Progenitor cell of endocrine pancreas (in vitro differentiated cells): ENCODE measurements at regions not wholly inside any gene's neighbourhood (a gene's known extent, or its start where the extent isn't known, plus 50 kb on each side); places are given as distances from the start of the nearest gene placed in this dataset.

Experiments
- DNase-seq: peaks from one replicate; pipeline ENCODE4 v3.0.0; 2021; ENCODE audit warnings: low spot score; ENCODE audit not compliant: unreplicated experiment
- H3K27ac Mint-ChIP-seq: 2 replicates; pipeline ENCODE4 v1.8.0; 2021; ENCODE audit warnings: mild to moderate bottlenecking, moderate library complexity, mixed read lengths
- H3K27me3 Mint-ChIP-seq: 2 replicates; pipeline ENCODE4 v1.8.0; 2021; ENCODE audit warnings: mixed read lengths
- H3K36me3 Mint-ChIP-seq: 2 replicates; pipeline ENCODE4 v1.8.0; 2022; ENCODE audit warnings: mixed read lengths; ENCODE audit not compliant: insufficient read depth
- H3K4me1 Mint-ChIP-seq: 2 replicates; pipeline ENCODE4 v1.8.0; 2021; ENCODE audit warnings: low read depth, mixed read lengths
- H3K4me3 Mint-ChIP-seq: 2 replicates; pipeline ENCODE4 v1.8.0; 2021; ENCODE audit warnings: low read depth, mild to moderate bottlenecking, moderate library complexity, mixed read lengths
- H3K9me3 Mint-ChIP-seq: 2 replicates; pipeline ENCODE4 v1.8.0; 2021; ENCODE audit warnings: low read depth, mixed read lengths
- TF ChIP-seq, protein P1 (sequence below): fragments of 200-600 bp; sonication (generic); IDR thresholded peaks from one replicate; pipeline ENCODE4 v1.5.0; 2021; ENCODE audit warnings: antibody characterized with exemption, mild to moderate bottlenecking; ENCODE audit not compliant: unreplicated experiment

DNA sequence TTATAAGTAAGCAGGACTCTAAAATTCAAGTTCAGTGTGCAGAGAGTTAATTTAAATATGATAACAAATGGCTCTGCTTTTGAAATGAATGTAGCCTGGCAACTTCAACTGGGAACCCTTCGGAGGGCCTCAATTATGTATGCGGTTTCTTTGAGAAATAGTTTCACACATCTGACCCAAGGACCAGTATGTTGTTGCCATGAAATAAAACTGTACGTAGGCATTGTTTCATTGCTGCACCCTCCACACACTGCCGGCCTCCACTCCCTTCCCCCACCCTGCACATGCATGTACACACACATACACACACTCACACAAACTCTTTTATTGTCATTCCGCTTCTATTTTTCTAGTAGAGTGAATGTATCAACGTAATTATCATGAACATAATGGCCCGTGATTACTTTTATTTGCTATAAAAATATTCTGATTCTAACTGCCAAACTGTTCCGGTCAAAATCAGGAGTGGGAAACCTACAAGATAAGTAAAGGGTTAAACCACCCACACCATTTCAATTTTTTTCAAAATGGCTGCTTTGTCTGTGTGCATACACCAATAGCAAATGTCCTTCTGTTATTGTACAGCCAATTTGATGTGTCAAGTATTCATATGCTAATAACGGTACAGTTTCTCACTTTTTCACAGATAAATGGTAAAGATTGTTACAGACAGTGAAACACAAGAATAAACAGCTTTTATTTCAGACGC lies 215.5 kb upstream of the TMEM161B start:
- no peak overlapping the region for H3K4me3 Mint-ChIP-seq
- H3K4me1 Mint-ChIP-seq, result peaks cover 34% of the 10 kb centered on the region

DNA sequence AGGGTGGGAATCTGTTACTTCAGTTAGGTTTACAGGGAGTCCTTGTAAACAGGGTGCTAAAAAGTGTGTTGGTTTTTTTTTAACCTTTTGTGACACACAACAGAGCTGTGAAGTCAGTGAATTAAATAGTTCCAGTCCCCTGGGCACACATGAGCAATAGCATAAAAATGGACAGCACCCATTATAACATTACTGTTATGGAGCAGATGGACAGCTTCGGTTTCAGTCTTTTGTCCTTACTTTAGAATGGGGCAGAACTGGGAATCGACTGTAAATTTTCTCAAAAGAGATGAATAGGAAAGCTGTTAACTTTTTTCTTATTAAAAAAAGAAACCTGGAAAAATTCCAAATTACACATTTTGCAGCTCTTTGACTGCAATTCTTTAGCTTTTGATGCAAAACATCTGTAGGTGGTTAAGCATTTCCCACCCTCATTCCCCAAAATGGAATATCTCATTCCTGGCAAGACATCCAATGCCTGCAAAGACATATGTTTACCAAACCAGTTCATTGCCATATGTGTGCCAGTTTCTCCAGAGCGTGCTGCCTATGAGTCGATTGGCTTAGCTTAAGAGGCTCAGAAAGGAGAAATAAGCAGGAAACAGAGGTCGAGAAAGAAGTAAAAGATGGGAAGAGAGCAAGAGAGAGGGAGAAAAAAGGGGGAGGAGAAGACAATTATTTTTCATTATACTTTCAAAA lies 212.3 kb upstream of the TMEM161B start:
- H3K27me3 Mint-ChIP-seq, result peaks cover 9% of the 10 kb centered on the region
- H3K4me1 Mint-ChIP-seq, result peaks cover 28% of the 10 kb centered on the region
- H3K27ac Mint-ChIP-seq, result no peak overlapping the region
- H3K9me3 Mint-ChIP-seq, result no peaks in the 10 kb centered on the region
- TF ChIP-seq, protein P1, sequence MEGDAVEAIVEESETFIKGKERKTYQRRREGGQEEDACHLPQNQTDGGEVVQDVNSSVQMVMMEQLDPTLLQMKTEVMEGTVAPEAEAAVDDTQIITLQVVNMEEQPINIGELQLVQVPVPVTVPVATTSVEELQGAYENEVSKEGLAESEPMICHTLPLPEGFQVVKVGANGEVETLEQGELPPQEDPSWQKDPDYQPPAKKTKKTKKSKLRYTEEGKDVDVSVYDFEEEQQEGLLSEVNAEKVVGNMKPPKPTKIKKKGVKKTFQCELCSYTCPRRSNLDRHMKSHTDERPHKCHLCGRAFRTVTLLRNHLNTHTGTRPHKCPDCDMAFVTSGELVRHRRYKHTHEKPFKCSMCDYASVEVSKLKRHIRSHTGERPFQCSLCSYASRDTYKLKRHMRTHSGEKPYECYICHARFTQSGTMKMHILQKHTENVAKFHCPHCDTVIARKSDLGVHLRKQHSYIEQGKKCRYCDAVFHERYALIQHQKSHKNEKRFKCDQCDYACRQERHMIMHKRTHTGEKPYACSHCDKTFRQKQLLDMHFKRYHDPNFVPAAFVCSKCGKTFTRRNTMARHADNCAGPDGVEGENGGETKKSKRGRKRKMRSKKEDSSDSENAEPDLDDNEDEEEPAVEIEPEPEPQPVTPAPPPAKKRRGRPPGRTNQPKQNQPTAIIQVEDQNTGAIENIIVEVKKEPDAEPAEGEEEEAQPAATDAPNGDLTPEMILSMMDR, result no peak
- H3K4me3 Mint-ChIP-seq, result no peak overlapping the region
- DNase-seq, result no peak
- H3K36me3 Mint-ChIP-seq, result no peaks in the 10 kb centered on the region

More for the DNA sequence above, 215.5 kb upstream of the TMEM161B start:
- Mint-ChIP-seq H3K9me3 (no peaks in the 10 kb centered on the region), H3K36me3 (no peaks in the 10 kb centered on the region), H3K27me3 (peaks cover 26% of the 10 kb centered on the region), H3K27ac (no peak overlapping the region)
- TF ChIP-seq, protein P1, result no peak
- no peak for DNase-seq

DNA sequence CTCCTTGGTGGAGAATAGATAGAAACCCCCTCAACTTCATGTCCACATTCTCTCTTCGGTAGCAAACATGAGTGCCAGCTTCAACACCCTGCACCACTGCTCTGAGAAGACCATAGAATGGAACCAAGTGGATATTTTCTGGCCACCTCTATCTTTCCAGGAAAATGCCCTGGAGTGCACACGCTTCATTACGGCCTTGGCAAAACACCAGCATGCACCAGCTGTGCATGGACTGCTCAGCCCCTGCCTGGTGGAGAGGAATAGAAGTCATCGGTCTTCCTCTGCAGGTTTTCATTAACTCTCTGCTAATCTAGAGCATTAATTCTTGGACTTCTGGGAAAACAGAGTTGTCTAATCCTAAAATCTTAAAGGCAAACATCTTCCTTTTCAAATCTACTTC lies 211.6 kb upstream of the TMEM161B start:
- peaks cover 4% of the 10 kb centered on the region for H3K27me3 Mint-ChIP-seq
- peak overlapping the region; percentile 73 for H3K27ac Mint-ChIP-seq
- TF ChIP-seq, protein P1, result no peak
- peak overlapping the region; percentile 0 for H3K4me3 Mint-ChIP-seq
- no peak for DNase-seq
- no peaks in the 10 kb centered on the region for H3K9me3 Mint-ChIP-seq
- H3K36me3 Mint-ChIP-seq, result no peaks in the 10 kb centered on the region
- peaks cover 27% of the 10 kb centered on the region for H3K4me1 Mint-ChIP-seq

DNA sequence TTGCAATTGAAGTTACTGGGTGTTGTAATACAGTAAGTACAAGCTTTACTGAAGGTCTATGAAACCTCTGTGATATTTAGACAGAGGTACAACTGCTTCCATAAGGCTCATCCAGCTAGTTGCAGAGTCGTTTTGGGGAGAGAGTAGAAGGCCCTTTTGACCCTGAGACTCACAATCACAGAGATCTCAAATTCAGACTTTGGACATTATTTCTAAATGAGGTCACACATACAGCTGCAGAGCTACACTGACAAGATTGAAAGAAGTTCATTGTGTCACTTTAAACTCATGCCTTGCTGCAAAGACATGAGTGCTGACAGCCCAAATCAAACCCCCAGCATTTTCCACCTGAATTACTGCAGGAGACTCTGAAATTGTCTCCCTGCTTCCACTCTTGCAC lies 205.9 kb upstream of the TMEM161B start:
- peaks cover 3% of the 10 kb centered on the region for H3K9me3 Mint-ChIP-seq
- no peak overlapping the region for H3K27ac Mint-ChIP-seq
- no peaks in the 10 kb centered on the region for H3K36me3 Mint-ChIP-seq
- DNase-seq, result no peak
- H3K4me3 Mint-ChIP-seq, result no peak overlapping the region
- H3K27me3 Mint-ChIP-seq, result peaks cover 12% of the 10 kb centered on the region
- TF ChIP-seq, protein P1, result no peak
- H3K4me1 Mint-ChIP-seq, result peaks cover 7% of the 10 kb centered on the region

DNA sequence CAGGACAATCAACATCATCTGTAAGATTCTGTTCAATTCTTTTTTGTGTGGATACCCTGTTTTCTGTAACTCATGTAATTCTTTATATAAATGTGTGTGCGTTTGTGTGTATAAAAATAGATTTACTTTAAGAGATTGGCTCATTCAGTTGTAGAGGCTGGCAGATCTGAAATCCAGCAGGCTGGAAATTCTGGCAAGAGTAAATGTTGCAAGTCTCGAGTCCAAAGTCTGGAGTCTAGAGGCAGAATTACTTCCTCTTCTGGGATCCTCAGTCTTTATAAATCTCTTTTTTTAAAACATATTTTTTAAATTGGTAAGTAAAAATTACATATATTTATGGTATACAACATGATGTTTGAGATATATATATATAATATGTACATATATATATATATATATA lies 202.1 kb upstream of the TMEM161B start:
- H3K27me3 Mint-ChIP-seq, result peaks cover 15% of the 10 kb centered on the region
- no peak overlapping the region for H3K27ac Mint-ChIP-seq
- peaks cover 3% of the 10 kb centered on the region for H3K9me3 Mint-ChIP-seq
- no peaks in the 10 kb centered on the region for H3K36me3 Mint-ChIP-seq
- TF ChIP-seq, protein P1, result no peak
- H3K4me3 Mint-ChIP-seq, result no peak overlapping the region
- DNase-seq, result no peak
- peaks cover 7% of the 10 kb centered on the region for H3K4me1 Mint-ChIP-seq
